GM12873 (cell line): ENCODE measurements at regions not wholly inside any gene's neighbourhood (a gene's known extent, or its start where the extent isn't known, plus 50 kb on each side); places are given as distances from the start of the nearest gene placed in this dataset.

Experiments used
- CTCF ChIP-seq: IDR thresholded peaks from 2 replicates; pipeline ENCODE4 v1.5.1; 2012; ENCODE audit warnings: low read depth, mild to moderate bottlenecking, moderate library complexity, low read length, control low read depth; ENCODE audit not compliant: insufficient read depth; ENCODE audit errors: missing control alignments

- TF ChIP-seq CTCF: no peak
These were observed 281.7 kb upstream of the ID2 start for GRCh38 chr2:8400196-8400595.

GRCh38 chr2:8402222-8402621, 279.6 kb upstream of the ID2 start:
- no peak for TF ChIP-seq CTCF

- no peak for TF ChIP-seq CTCF
These were observed 278.0 kb upstream of the ID2 start for GRCh38 chr2:8403876-8404275.

- no peak for TF ChIP-seq CTCF
These were observed 276.5 kb upstream of the ID2 start for GRCh38 chr2:8405334-8405733.

- TF ChIP-seq CTCF: no peak
These were observed 275.6 kb upstream of the ID2 start for GRCh38 chr2:8406271-8406670.

GRCh38 chr2:8407332-8407731, 274.5 kb upstream of the ID2 start:
- TF ChIP-seq CTCF: no peak

- TF ChIP-seq CTCF: no peak
These were observed 273.0 kb upstream of the ID2 start for GRCh38 chr2:8408560-8409460.
